ENCODE measurements at regions not wholly inside any gene's neighbourhood (a gene's known extent, or its start where the extent isn't known, plus 50 kb on each side); places are given as distances from the start of the nearest gene placed in this dataset.

DNA sequence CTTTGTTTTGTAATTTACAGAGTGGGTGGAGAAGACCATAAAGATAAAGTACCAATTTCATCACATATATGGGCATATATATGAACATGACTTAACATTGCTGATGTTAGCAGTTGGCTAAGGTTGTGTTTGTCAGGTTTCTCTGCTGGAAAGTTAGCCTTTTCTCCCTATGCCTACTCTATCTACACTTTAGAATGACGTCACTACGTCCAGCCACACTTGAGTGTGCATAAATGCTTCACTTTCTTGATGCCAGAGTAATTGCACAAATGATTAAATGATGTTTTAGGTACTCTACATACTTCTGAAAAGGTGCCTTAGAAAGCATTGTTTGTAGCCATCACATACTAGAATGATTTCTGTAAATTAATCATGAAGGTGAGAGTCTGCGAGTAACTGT lies 759.2 kb upstream of the MGAT4C start:
- TF ChIP-seq, protein P1, sequence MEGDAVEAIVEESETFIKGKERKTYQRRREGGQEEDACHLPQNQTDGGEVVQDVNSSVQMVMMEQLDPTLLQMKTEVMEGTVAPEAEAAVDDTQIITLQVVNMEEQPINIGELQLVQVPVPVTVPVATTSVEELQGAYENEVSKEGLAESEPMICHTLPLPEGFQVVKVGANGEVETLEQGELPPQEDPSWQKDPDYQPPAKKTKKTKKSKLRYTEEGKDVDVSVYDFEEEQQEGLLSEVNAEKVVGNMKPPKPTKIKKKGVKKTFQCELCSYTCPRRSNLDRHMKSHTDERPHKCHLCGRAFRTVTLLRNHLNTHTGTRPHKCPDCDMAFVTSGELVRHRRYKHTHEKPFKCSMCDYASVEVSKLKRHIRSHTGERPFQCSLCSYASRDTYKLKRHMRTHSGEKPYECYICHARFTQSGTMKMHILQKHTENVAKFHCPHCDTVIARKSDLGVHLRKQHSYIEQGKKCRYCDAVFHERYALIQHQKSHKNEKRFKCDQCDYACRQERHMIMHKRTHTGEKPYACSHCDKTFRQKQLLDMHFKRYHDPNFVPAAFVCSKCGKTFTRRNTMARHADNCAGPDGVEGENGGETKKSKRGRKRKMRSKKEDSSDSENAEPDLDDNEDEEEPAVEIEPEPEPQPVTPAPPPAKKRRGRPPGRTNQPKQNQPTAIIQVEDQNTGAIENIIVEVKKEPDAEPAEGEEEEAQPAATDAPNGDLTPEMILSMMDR (IDR thresholded peaks at IDR 0.05; ENCODE audit: poor library complexity, severe bottlenecking): no peak
- TF ChIP-seq POLR2AphosphoS5 (IDR thresholded peaks at IDR 0.05): no peak

All from neural cell (in vitro differentiated cells).